Renal pelvis (tissue), 1 donor: ENCODE measurements at regions not wholly inside any gene's neighbourhood (a gene's known extent, or its start where the extent isn't known, plus 50 kb on each side); places are given as distances from the start of the nearest gene placed in this dataset.
A peak's percentile ranks its signal among the peaks of the same experiment; 100 is the strongest.
"Not testable (repeated sequence)": the region's sequence is repeated elsewhere in the genome, so short reads cannot be mapped to it uniquely, and the experiment has no call there.

Source experiments
- DNase-seq: peaks from one replicate; pipeline ENCODE4 v3.0.0-alpha.2; 2013

GRCh38 chr16:5207862-5208498, 110.4 kb upstream of the EEF2KMT start:
- DNase-seq: not testable (repeated sequence)

GRCh38 chr16:5207001-5207523, 109.5 kb upstream of the EEF2KMT start:
- DNase-seq: no peak

- no peak for DNase-seq
Observed at GRCh38 chr16:5206331-5206990, 108.9 kb upstream of the EEF2KMT start.

GRCh38 chr16:5205361-5206040, 107.9 kb upstream of the EEF2KMT start:
- DNase-seq: no peak

- not testable (repeated sequence) for DNase-seq
Observed at GRCh38 chr16:5203675-5204074, 106.1 kb upstream of the EEF2KMT start.

GRCh38 chr16:5200123-5200522, 102.5 kb upstream of the EEF2KMT start:
- DNase-seq: no peak

GRCh38 chr16:5196204-5196603, 98.6 kb upstream of the EEF2KMT start:
- no peak for DNase-seq

GRCh38 chr16:5193861-5194260, 96.3 kb upstream of the EEF2KMT start:
- DNase-seq: no peak

- no peak for DNase-seq
Observed at GRCh38 chr16:5188989-5189352, 91.4 kb upstream of the EEF2KMT start.

GRCh38 chr16:5188318-5188988, 90.9 kb upstream of the EEF2KMT start:
- no peak for DNase-seq

GRCh38 chr16:5187402-5187952, 89.9 kb upstream of the EEF2KMT start:
- no peak for DNase-seq

- no peak for DNase-seq
Observed at GRCh38 chr16:5186381-5186903, 88.8 kb upstream of the EEF2KMT start.

GRCh38 chr16:5176505-5176904, 78.9 kb upstream of the EEF2KMT start:
- peak; percentile 11 for DNase-seq

- DNase-seq: no peak
Observed at GRCh38 chr16:5175266-5175665, 77.7 kb upstream of the EEF2KMT start.

- DNase-seq: no peak
Observed at GRCh38 chr16:5166486-5166885, 68.9 kb upstream of the EEF2KMT start.

- not testable (repeated sequence) for DNase-seq
Observed at GRCh38 chr16:5165429-5165828, 67.8 kb upstream of the EEF2KMT start.

GRCh38 chr16:5162801-5163200, 65.2 kb upstream of the EEF2KMT start:
- not testable (repeated sequence) for DNase-seq

GRCh38 chr16:5161888-5162287, 64.3 kb upstream of the EEF2KMT start:
- DNase-seq: not testable (repeated sequence)

- not testable (repeated sequence) for DNase-seq
Observed at GRCh38 chr16:5160010-5160409, 62.4 kb upstream of the EEF2KMT start.

GRCh38 chr16:5159537-5159936, 61.9 kb upstream of the EEF2KMT start:
- DNase-seq: not testable (repeated sequence)

- no peak for DNase-seq
Observed at GRCh38 chr16:5158494-5158893, 60.9 kb upstream of the EEF2KMT start.

GRCh38 chr16:5156486-5156885, 58.9 kb upstream of the EEF2KMT start:
- not testable (repeated sequence) for DNase-seq
